ENCODE measurements at regions not wholly inside any gene's neighbourhood (a gene's known extent, or its start where the extent isn't known, plus 50 kb on each side); places are given as distances from the start of the nearest gene placed in this dataset.

- ChIA-PET CTCF (ENCODE audit: partially characterized antibody) (interaction anchor here (0.6 to 3.5 kb wide), 7 partner anchors 12 to 296 kb away, joined by 3 to 12 read pairs (median 4); partner anchors contain the start of genes KAT14 and PET117), POLR2A (ENCODE audit: partially characterized antibody) (interaction anchor here (0.6 to 0.7 kb wide), 2 partner anchors 8 to 506 kb away, joined by 3 read pairs; no protein-coding TSS in a partner anchor)
- Histone ChIP-seq H3K4me3 (ENCODE audit: extremely low read depth in 1 of 4, insufficient read depth in 2 of 4, low read depth in 3 of 4, low read length in 4 of 4) (no peak overlapping the region), H3K9ac (replicated peaks in 1 of 4; ENCODE audit: extremely low read depth in 1 of 4, low read depth in 3 of 4, low read length in 3 of 4) (no peak overlapping the region), H3K79me1 (ENCODE audit: low read depth, low read length) (no peaks in the 10 kb centered on the region), H3K18ac (ENCODE audit: extremely low read depth, low read length) (no peak overlapping the region), H3K4ac (replicated peaks; ENCODE audit: insufficient read length, low read depth, low read length) (no peak overlapping the region), H3K23me2 (ENCODE audit: low read depth, low read length) (no peaks in the 10 kb centered on the region), H3K27me3 (replicated peaks in 1 of 4; ENCODE audit: control insufficient read depth in 3 of 4, extremely low read depth in 1 of 4, insufficient read depth in 3 of 4, low read length in 3 of 4) (no peaks in the 10 kb centered on the region), H3K14ac (ENCODE audit: insufficient read length) (no peak overlapping the region), H3K79me2 (ENCODE audit: control insufficient read depth in 1 of 2, insufficient read depth in 2 of 2, low read length in 2 of 2) (no peaks in the 10 kb centered on the region), H4K91ac (replicated peaks; ENCODE audit: insufficient read length, low read length) (no peak overlapping the region), H3K4me1 (replicated peaks in 1 of 4; ENCODE audit: control insufficient read depth in 3 of 4, insufficient read depth in 4 of 4, low read length in 3 of 4) (peaks cover 0 to 10% (median 2%) of the 10 kb centered on the region in 4 experiments; a peak in 4 of 7 replicates), H3K23ac (ENCODE audit: insufficient read length) (no peak overlapping the region), H2BK15ac (ENCODE audit: low read length) (no peak overlapping the region), H2AFZ (ENCODE audit: low read length) (no peak overlapping the region), H2AK5ac (ENCODE audit: low read depth, low read length) (no peak overlapping the region), H3K56ac (replicated peaks; ENCODE audit: insufficient read length, low read depth, low read length) (no peak overlapping the region), H3K4me2 (ENCODE audit: insufficient read depth in 1 of 2, low read depth in 2 of 2, low read length in 2 of 2) (no peak overlapping the region), H2BK12ac (ENCODE audit: low read depth, low read length) (no peak overlapping the region), H4K8ac (ENCODE audit: extremely low read depth, insufficient read depth, low read length) (no peak overlapping the region), H4K20me1 (replicated peaks in 1 of 2; ENCODE audit: control insufficient read depth in 1 of 2, insufficient read depth in 2 of 2, low read length in 2 of 2) (no peaks in the 10 kb centered on the region), H2BK20ac (ENCODE audit: low read length) (no peak overlapping the region), H3K9me3 (ENCODE audit: insufficient read depth in 2 of 2, low read depth in 1 of 2, low read length in 1 of 2) (no peaks in the 10 kb centered on the region; a peak in 1 of 4 replicates), H2BK120ac (replicated peaks; ENCODE audit: low read depth, low read length) (no peak overlapping the region), H3K36me3 (ENCODE audit: control insufficient read depth in 2 of 4, insufficient read depth in 4 of 4, low read length in 3 of 4) (no peaks in the 10 kb centered on the region), H2BK5ac (ENCODE audit: low read depth, low read length) (no peak overlapping the region), H3K27ac (ENCODE audit: low read depth, low read length) (no peak overlapping the region), H4K5ac (ENCODE audit: insufficient read length, low read depth, low read length) (no peak overlapping the region)
- DNase-seq (ENCODE audit: low read depth in 1 of 2, low spot score in 2 of 2) = no peak
- 91% methylated on average over 13 of the region's 13 CpGs; no CpG with 5 or more reads in 1 of the 2 experiments for WGBS, 2 experiments (ENCODE audit: extremely low coverage in 1 of 2, insufficient coverage in 1 of 2, insufficient read length in 1 of 2, insufficient replicate concordance in 2 of 2, low coverage in 1 of 2, low lambda C conversion rate in 2 of 2, missing lambda C conversion rate in 1 of 2)
- FAIRE-seq = no peak
- TF ChIP-seq TEAD4 (IDR thresholded peaks at IDR 0.05; ENCODE audit: low read depth, low read length) (no peak), HDAC6 (IDR thresholded peaks at IDR 0.05; ENCODE audit: low read depth, low read length) (no peak), BRCA1 (IDR thresholded peaks at IDR 0.05; ENCODE audit: low read depth, low read length) (no peak)
These were observed 126.8 kb downstream of the SNX5 start for GRCh38 chr20:17841751-17842215.

Measured in H1 (cell line).